GM18517 (cell line): ENCODE measurements at regions not wholly inside any gene's neighbourhood (a gene's known extent, or its start where the extent isn't known, plus 50 kb on each side); places are given as distances from the start of the nearest gene placed in this dataset.

Experiments used
- ATAC-seq: cut with Tn5 transposase; IDR thresholded peaks from one replicate; pipeline ENCODE4 v1.9.1; 2021; ENCODE audit warnings: mild to moderate bottlenecking, moderate library complexity; ENCODE audit not compliant: unreplicated experiment

GRCh38 chr2:126774290-126774689 is 118.3 kb downstream of the GYPC start:
- ATAC-seq, result no peak

- ATAC-seq, result no peak
Measured at GRCh38 chr2:126774761-126775160, 118.8 kb downstream of the GYPC start.

- no peak for ATAC-seq
Measured at GRCh38 chr2:126775300-126775985, 119.5 kb downstream of the GYPC start.

GRCh38 chr2:126776255-126776654 is 120.3 kb downstream of the GYPC start:
- peak; percentile 5 for ATAC-seq

- peak; percentile 79 for ATAC-seq
Measured at GRCh38 chr2:126776692-126777619, 121.0 kb downstream of the GYPC start.

GRCh38 chr2:126777620-126777978 is 121.1 kb upstream of the TEX51 start:
- ATAC-seq, result peak; percentile 27

GRCh38 chr2:126778561-126779501 is 119.9 kb upstream of the TEX51 start:
- ATAC-seq, result no peak

GRCh38 chr2:126781206-126781605 is 117.5 kb upstream of the TEX51 start:
- ATAC-seq, result no peak

GRCh38 chr2:126781806-126782205 is 116.9 kb upstream of the TEX51 start:
- no peak for ATAC-seq

GRCh38 chr2:126782648-126783047 is 116.0 kb upstream of the TEX51 start:
- ATAC-seq, result no peak

GRCh38 chr2:126783341-126783740 is 115.3 kb upstream of the TEX51 start:
- ATAC-seq, result no peak

GRCh38 chr2:126784045-126784444 is 114.6 kb upstream of the TEX51 start:
- no peak for ATAC-seq

- ATAC-seq, result no peak
Measured at GRCh38 chr2:126784621-126785020, 114.1 kb upstream of the TEX51 start.

- ATAC-seq, result no peak
Measured at GRCh38 chr2:126785236-126785635, 113.5 kb upstream of the TEX51 start.

- ATAC-seq, result no peak
Measured at GRCh38 chr2:126785862-126786261, 112.8 kb upstream of the TEX51 start.

GRCh38 chr2:126786765-126787164 is 111.9 kb upstream of the TEX51 start:
- no peak for ATAC-seq

GRCh38 chr2:126787289-126787688 is 111.4 kb upstream of the TEX51 start:
- no peak for ATAC-seq

- ATAC-seq, result no peak
Measured at GRCh38 chr2:126788113-126788512, 110.6 kb upstream of the TEX51 start.

GRCh38 chr2:126788652-126789051 is 110.0 kb upstream of the TEX51 start:
- no peak for ATAC-seq

GRCh38 chr2:126790987-126791780 is 107.5 kb upstream of the TEX51 start:
- ATAC-seq, result no peak
